ENCODE measurements at regions not wholly inside any gene's neighbourhood (a gene's known extent, or its start where the extent isn't known, plus 50 kb on each side); places are given as distances from the start of the nearest gene placed in this dataset.

GRCh38 chr1:99566290-99567021 is 79.5 kb upstream of the PALMD start (continued):
- TF ChIP-seq ZNF724P (CRISPR knock-in tag; IDR thresholded peaks at IDR 0.05; ENCODE audit: borderline replicate concordance) (no peak), ZNF12 (CRISPR knock-in tag; IDR thresholded peaks at IDR 0.05) (no peak; the same call in 1 of the 2 replicates), THRA (CRISPR knock-in tag; IDR thresholded peaks at IDR 0.05; ENCODE audit: borderline replicate concordance) (no peak), POLR2A (IDR thresholded peaks at IDR 0.05; ENCODE audit: insufficient read depth in 1 of 2, low read depth in 2 of 2, low read length in 2 of 2) (no peak; a peak in 1 of 4 replicates), ZNF367 (CRISPR knock-in tag; IDR thresholded peaks at IDR 0.05; ENCODE audit: borderline replicate concordance) (no peak), NFRKB (IDR thresholded peaks at IDR 0.05) (no peak), ZNF607 (CRISPR knock-in tag; IDR thresholded peaks at IDR 0.05; ENCODE audit: borderline replicate concordance) (no peak), E2F5 (CRISPR knock-in tag; conservative IDR thresholded peaks at IDR 0.05) (no peak), MIER3 (CRISPR knock-in tag; IDR thresholded peaks at IDR 0.05; ENCODE audit: borderline replicate concordance) (0 out of 2 replicates have a peak, but pooled peaks have one; percentile 30), ZBTB26 (CRISPR knock-in tag; IDR thresholded peaks at IDR 0.05; ENCODE audit: borderline replicate concordance) (peak; percentile 90), ZNF556 (CRISPR knock-in tag; IDR thresholded peaks at IDR 0.05; ENCODE audit: borderline replicate concordance) (no peak), HOXD1 (CRISPR knock-in tag; IDR thresholded peaks at IDR 0.05) (0 out of 2 replicates have a peak, but pooled peaks have one; percentile 27), BCL3 (CRISPR knock-in tag; IDR thresholded peaks at IDR 0.05) (no peak), ZBTB4 (CRISPR knock-in tag; IDR thresholded peaks at IDR 0.05; ENCODE audit: borderline replicate concordance) (no peak), NRL (CRISPR knock-in tag; IDR thresholded peaks at IDR 0.05; ENCODE audit: borderline replicate concordance) (no peak), MLLT10 (CRISPR knock-in tag; IDR thresholded peaks at IDR 0.05) (no peak), ZNF841 (CRISPR knock-in tag; IDR thresholded peaks at IDR 0.05; ENCODE audit: borderline replicate concordance) (no peak), HNF4G (IDR thresholded peaks at IDR 0.05; ENCODE audit: borderline replicate concordance, low read depth, low read length) (peak; percentile 93), HNF4G (CRISPR knock-in tag; IDR thresholded peaks at IDR 0.05; ENCODE audit: borderline replicate concordance, low read depth) (peak; percentile 69; the same call in 1 of the 2 replicates), ZNF672 (CRISPR knock-in tag; IDR thresholded peaks at IDR 0.05) (no peak), NFE2 (CRISPR knock-in tag; IDR thresholded peaks at IDR 0.05) (no peak)
